ENCODE measurements at regions not wholly inside any gene's neighbourhood (a gene's known extent, or its start where the extent isn't known, plus 50 kb on each side); places are given as distances from the start of the nearest gene placed in this dataset.
A peak's percentile ranks its signal among the peaks of the same experiment; 100 is the strongest.
"Not testable (repeated sequence)": the region's sequence is repeated elsewhere in the genome, so short reads cannot be mapped to it uniquely, and the experiment has no call there.

DNA sequence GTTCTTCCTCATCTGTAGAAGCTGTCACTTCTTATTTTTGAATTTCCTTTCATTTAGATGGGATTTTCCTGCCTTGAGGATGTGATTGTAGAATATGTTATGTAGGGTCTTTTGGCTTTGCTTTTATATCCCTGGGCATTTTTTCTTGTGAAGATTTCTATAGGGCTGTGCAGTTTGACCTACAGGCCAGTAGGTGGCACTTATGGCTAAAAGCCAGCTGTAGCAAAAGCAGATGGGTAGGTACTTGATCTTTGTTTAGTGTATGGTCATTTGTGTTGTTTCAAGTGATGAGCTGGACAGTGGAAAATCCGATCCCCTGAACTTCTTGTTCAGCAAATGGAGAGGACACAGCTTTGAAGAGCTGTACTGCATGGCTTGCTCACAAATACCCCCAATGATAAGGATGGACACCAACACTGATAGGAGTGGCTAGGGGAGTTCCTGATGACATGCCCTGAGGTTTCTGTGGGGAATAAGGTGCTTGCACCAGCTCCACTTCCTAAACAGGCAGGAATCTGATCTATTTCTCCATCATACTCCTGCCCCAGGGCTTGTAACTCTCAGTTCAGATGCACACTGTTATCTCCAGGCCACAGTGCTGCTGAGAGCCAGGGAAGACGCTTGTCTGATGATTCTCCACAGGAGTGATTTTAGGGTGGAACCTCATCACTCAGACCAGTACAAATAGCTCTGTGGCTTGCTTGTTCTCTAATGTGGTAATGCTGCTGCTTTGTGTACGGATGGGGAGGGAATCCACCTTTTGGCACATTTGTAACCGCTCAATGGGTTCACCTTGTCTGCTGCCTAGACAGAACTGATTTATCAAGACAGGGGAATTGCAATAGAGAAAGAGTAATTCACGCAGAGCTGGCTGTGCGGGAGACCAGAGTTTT, 417.1 kb upstream of the MAGEB16 start:
- no peaks in the 10 kb centered on the region for H3K27me3 ChIP-seq
- DNase-seq, result no peak
- no peaks in the 10 kb centered on the region for H3K4me1 ChIP-seq
- intact Hi-C loops (cut with DNase I), result no loop called here
- no peak overlapping the region for H3K27ac ChIP-seq
- 82 to 89% methylated on average over 6 of the region's 6 CpGs for WGBS, 2 donors
- no peak overlapping the region for H3K4me3 ChIP-seq
- no peak for ATAC-seq
- no peaks in the 10 kb centered on the region for H3K36me3 ChIP-seq
- TF ChIP-seq, protein P1, sequence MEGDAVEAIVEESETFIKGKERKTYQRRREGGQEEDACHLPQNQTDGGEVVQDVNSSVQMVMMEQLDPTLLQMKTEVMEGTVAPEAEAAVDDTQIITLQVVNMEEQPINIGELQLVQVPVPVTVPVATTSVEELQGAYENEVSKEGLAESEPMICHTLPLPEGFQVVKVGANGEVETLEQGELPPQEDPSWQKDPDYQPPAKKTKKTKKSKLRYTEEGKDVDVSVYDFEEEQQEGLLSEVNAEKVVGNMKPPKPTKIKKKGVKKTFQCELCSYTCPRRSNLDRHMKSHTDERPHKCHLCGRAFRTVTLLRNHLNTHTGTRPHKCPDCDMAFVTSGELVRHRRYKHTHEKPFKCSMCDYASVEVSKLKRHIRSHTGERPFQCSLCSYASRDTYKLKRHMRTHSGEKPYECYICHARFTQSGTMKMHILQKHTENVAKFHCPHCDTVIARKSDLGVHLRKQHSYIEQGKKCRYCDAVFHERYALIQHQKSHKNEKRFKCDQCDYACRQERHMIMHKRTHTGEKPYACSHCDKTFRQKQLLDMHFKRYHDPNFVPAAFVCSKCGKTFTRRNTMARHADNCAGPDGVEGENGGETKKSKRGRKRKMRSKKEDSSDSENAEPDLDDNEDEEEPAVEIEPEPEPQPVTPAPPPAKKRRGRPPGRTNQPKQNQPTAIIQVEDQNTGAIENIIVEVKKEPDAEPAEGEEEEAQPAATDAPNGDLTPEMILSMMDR (IDR thresholded peaks at IDR 0.05), result peak in 8 of 9 donors; percentile 9 to 60 (median 39)
- no peaks in the 10 kb centered on the region for H3K9me3 ChIP-seq

DNA sequence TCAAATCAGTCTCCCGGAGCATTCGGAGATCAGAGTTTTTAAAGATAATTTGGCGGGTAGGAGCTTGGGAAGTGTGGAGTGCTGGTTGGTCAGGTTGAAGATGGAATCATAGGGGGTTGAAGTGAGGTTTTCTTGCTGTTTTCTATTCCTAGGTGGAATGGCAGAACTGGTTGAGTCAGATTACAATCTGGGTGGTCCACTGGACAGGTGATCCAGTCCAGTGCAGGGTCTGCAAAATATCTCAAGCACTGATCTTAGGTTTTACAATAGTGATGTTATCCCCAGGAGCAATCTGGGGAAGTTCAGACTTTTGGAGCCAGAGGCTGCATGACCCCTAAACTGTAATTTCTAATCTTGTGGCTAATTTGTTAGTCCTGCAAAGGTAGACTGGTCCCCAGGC, 416.4 kb upstream of the MAGEB16 start:
- H3K4me1 ChIP-seq; ATAC-seq; DNase-seq; H3K9me3 ChIP-seq; H3K27me3 ChIP-seq; H3K36me3 ChIP-seq; intact Hi-C loops (cut with DNase I); H3K4me3 ChIP-seq; H3K27ac ChIP-seq: not testable (repeated sequence)
- 96 to 97% methylated on average over 3 of the region's 3 CpGs for WGBS, 2 donors

DNA sequence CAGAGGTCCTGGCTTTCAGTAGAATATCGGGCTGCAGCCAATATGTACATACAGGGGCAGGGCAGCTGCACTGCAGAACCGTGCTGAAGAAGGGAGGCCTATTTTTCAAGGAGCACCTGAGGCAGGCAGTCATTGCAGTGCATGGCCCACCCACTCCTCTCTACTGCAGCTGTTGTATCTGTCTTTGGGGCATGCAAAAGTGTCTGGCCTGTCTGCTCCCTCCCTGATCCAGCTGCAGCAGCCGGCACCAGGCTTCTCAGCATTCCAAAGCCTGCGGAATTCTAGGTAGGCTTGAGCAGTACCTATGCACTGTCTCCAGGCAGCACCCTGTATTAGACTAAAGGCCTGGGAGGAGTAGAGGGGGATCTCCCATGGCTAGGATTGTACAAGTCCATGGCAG, 415.2 kb upstream of the MAGEB16 start:
- Histone ChIP-seq H3K4me3 (no peak overlapping the region), H3K4me1 (no peaks in the 10 kb centered on the region), H3K36me3 (no peaks in the 10 kb centered on the region), H3K27ac (no peak overlapping the region), H3K27me3 (no peaks in the 10 kb centered on the region), H3K9me3 (no peaks in the 10 kb centered on the region)
- 71 to 72% methylated on average over 3 to 4 of the region's 4 CpGs for WGBS, 2 donors
- TF ChIP-seq, protein P1 (IDR thresholded peaks at IDR 0.05), result no peak
- intact Hi-C loops (cut with DNase I), result no loop called here
- ATAC-seq (no peak), DNase-seq (no peak)

DNA sequence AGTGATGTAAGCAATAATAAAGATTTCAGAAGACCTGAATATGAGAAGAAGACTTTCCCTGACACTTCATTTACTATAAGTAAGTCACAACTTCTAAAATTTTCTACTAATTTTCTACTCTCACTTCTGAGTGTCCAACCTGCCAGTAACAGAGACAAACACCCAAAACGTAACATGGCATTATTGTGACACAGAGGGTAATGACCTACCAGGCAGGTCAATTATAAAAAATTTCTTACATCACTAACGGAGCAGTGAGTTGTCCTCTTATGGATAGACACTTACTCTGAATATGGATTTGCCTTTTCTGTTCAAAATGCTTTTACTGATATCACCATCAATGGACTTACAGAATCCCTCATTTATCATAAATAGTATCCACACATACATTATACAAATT, 405.9 kb upstream of the MAGEB16 start:
- intact Hi-C loops (cut with DNase I), result no loop called here
- WGBS, 2 donors, result 82 to 88% methylated on average over 2 of the region's 2 CpGs

More for the DNA sequence above, 405.9 kb upstream of the MAGEB16 start:
- H3K4me1 ChIP-seq, result no peaks in the 10 kb centered on the region
- no peak for DNase-seq
- H3K9me3 ChIP-seq, result no peaks in the 10 kb centered on the region
- TF ChIP-seq, protein P1 (IDR thresholded peaks at IDR 0.05), result no peak
- no peak for ATAC-seq
- H3K27ac ChIP-seq, result no peak overlapping the region
- H3K36me3 ChIP-seq, result no peaks in the 10 kb centered on the region
- no peak overlapping the region for H3K4me3 ChIP-seq
- H3K27me3 ChIP-seq, result peaks cover 0 to 9% (median 0%) of the 10 kb centered on the region in 7 donors

Measured in heart right ventricle (tissue), 16 donors.